ENCODE measurements at regions not wholly inside any gene's neighbourhood (a gene's known extent, or its start where the extent isn't known, plus 50 kb on each side); places are given as distances from the start of the nearest gene placed in this dataset.
A peak's percentile ranks its signal among the peaks of the same experiment; 100 is the strongest.

- TF ChIP-seq CTCF (conservative IDR thresholded peaks at IDR 0.05; ENCODE audit: low read depth, low read length) (no peak), EZH2 (IDR thresholded peaks at IDR 0.05; ENCODE audit: low read length, unreplicated experiment) (no peak), EZH2phosphoT487 (IDR thresholded peaks at IDR 0.05; ENCODE audit: borderline replicate concordance, low read length) (no peak)
- Histone ChIP-seq H3K36me3 (ENCODE audit: low read depth, low read length) (no peaks in the 10 kb centered on the region), H3K4me1 (ENCODE audit: insufficient read depth, low read length) (no peaks in the 10 kb centered on the region), H3K4me2 (ENCODE audit: low read length) (no peak overlapping the region), H3K9me3 (ENCODE audit: low read length) (no peaks in the 10 kb centered on the region), H4K20me1 (ENCODE audit: low read length) (no peaks in the 10 kb centered on the region), H2AFZ (ENCODE audit: low read length) (no peak overlapping the region), H3K79me2 (ENCODE audit: low read length) (no peaks in the 10 kb centered on the region), H3K9ac (ENCODE audit: low read length) (no peak overlapping the region), H3K9me2 (replicated peaks; ENCODE audit: low read length) (no peaks in the 10 kb centered on the region), H3F3A (ENCODE audit: low read length, unreplicated experiment) (no peaks in the 10 kb centered on the region), H3K4me3 (ENCODE audit: low read length) (no peak overlapping the region), H3K27ac (ENCODE audit: low read length) (no peak overlapping the region), H3K27me3 (ENCODE audit: low read length) (no peaks in the 10 kb centered on the region)
- no peak for ATAC-seq
- DNase-seq = no peak
- ChIA-PET POLR2A (ENCODE audit: unreplicated experiment) (no interaction called here), CTCF (no interaction called here)
- intact Hi-C loops (cut with micrococcal nuclease) = no loop called here
- BruUV-seq (replicated peaks) = no TSS peak
These were observed 198.3 kb downstream of the PHLDA1 start for GRCh38 chr12:75833268-75833667.

- ATAC-seq (no peak), DNase-seq (no peak)
- Histone ChIP-seq H3K27me3 (ENCODE audit: low read length) (no peaks in the 10 kb centered on the region), H3K79me2 (ENCODE audit: low read length) (no peaks in the 10 kb centered on the region), H3K9me3 (ENCODE audit: low read length) (no peaks in the 10 kb centered on the region), H3K9ac (ENCODE audit: low read length) (no peak overlapping the region), H4K20me1 (ENCODE audit: low read length) (no peaks in the 10 kb centered on the region), H3K4me2 (ENCODE audit: low read length) (no peak overlapping the region), H3K36me3 (ENCODE audit: low read depth, low read length) (no peaks in the 10 kb centered on the region), H3K27ac (ENCODE audit: low read length) (no peak overlapping the region), H3K4me1 (ENCODE audit: insufficient read depth, low read length) (peaks cover 3% of the 10 kb centered on the region), H3K4me3 (ENCODE audit: low read length) (no peak overlapping the region), H3F3A (ENCODE audit: low read length, unreplicated experiment) (no peaks in the 10 kb centered on the region), H2AFZ (ENCODE audit: low read length) (no peak overlapping the region), H3K9me2 (replicated peaks; ENCODE audit: low read length) (no peaks in the 10 kb centered on the region)
- ChIA-PET CTCF (no interaction called here), POLR2A (ENCODE audit: unreplicated experiment) (no interaction called here)
- no TSS peak for BruUV-seq (replicated peaks)
- intact Hi-C loops (cut with micrococcal nuclease) = no loop called here
- TF ChIP-seq CTCF (conservative IDR thresholded peaks at IDR 0.05; ENCODE audit: low read depth, low read length) (no peak), EZH2phosphoT487 (IDR thresholded peaks at IDR 0.05; ENCODE audit: borderline replicate concordance, low read length) (no peak), EZH2 (IDR thresholded peaks at IDR 0.05; ENCODE audit: low read length, unreplicated experiment) (no peak)
These were observed 200.2 kb downstream of the PHLDA1 start for GRCh38 chr12:75831402-75831801.

GRCh38 chr12:75827061-75827460 is 204.5 kb downstream of the PHLDA1 start:
- Histone ChIP-seq H3K9me3 (ENCODE audit: low read length) (no peaks in the 10 kb centered on the region), H3K36me3 (ENCODE audit: low read depth, low read length) (no peaks in the 10 kb centered on the region), H3K9ac (ENCODE audit: low read length) (no peak overlapping the region), H3K79me2 (ENCODE audit: low read length) (0 out of 2 replicates have a peak, but pooled peaks cover 6% of the 10 kb centered on the region), H3K4me2 (ENCODE audit: low read length) (no peak overlapping the region), H3F3A (ENCODE audit: low read length, unreplicated experiment) (peaks cover 7% of the 10 kb centered on the region), H3K4me1 (ENCODE audit: insufficient read depth, low read length) (peaks cover 30% of the 10 kb centered on the region), H2AFZ (ENCODE audit: low read length) (no peak overlapping the region), H3K4me3 (ENCODE audit: low read length) (no peak overlapping the region), H3K9me2 (replicated peaks; ENCODE audit: low read length) (no peaks in the 10 kb centered on the region), H3K27ac (ENCODE audit: low read length) (peak overlapping the region; percentile 97), H3K27me3 (ENCODE audit: low read length) (no peaks in the 10 kb centered on the region), H4K20me1 (ENCODE audit: low read length) (no peaks in the 10 kb centered on the region)
- BruUV-seq (replicated peaks) = no TSS peak
- no peak for DNase-seq
- no peak for ATAC-seq
- ChIA-PET POLR2A (ENCODE audit: unreplicated experiment) (no interaction called here), CTCF (no interaction called here)
- intact Hi-C loops (cut with micrococcal nuclease) = no loop called here
- TF ChIP-seq EZH2 (IDR thresholded peaks at IDR 0.05; ENCODE audit: low read length, unreplicated experiment) = no peak
- no peak for TF ChIP-seq EZH2phosphoT487 (IDR thresholded peaks at IDR 0.05; ENCODE audit: borderline replicate concordance, low read length)
- no peak for TF ChIP-seq CTCF (conservative IDR thresholded peaks at IDR 0.05; ENCODE audit: low read depth, low read length)

All from PC-3 (cell line).